Small intestine (tissue), 7 donors: ENCODE measurements at regions not wholly inside any gene's neighbourhood (a gene's known extent, or its start where the extent isn't known, plus 50 kb on each side); places are given as distances from the start of the nearest gene placed in this dataset.

Source experiments
- DNase-seq, 2 donors: peaks; one replicate each; pipeline versions ENCODE4 v3.0.0 to v3.0.0-alpha.2; 2013
- FAIRE-seq: peaks from 2 replicates; lab custom pipeline; 2012; peaks lifted over from hg19 to GRCh38; lab: Jason Lieb, UNC
- H3K27ac ChIP-seq, 3 donors: one replicate each; pipeline ENCODE4 v1.5.1; 2013; ENCODE audit warnings: low read length in 2 of 3, mild to moderate bottlenecking in 2 of 3, control low read depth in 1 of 3, inconsistent platforms in 1 of 3, low read depth in 1 of 3, moderate library complexity in 1 of 3
- H3K27me3 ChIP-seq, 3 donors: one replicate each; pipeline ENCODE4 v1.6.1; 2013; ENCODE audit warnings: low read length in 3 of 3, inconsistent platforms in 1 of 3; ENCODE audit not compliant: control insufficient read depth in 3 of 3, insufficient read depth in 3 of 3
- H3K36me3 ChIP-seq, 3 donors: one replicate each; pipeline ENCODE4 v1.6.1; 2013; ENCODE audit warnings: low read length in 3 of 3, inconsistent platforms in 1 of 3, low read depth in 1 of 3, mild to moderate bottlenecking in 1 of 3, moderate library complexity in 1 of 3; ENCODE audit not compliant: control insufficient read depth in 3 of 3, insufficient read depth in 2 of 3
- H3K4me1 ChIP-seq, 3 donors: one replicate each; pipeline ENCODE4 v1.6.1; 2013; ENCODE audit warnings: low read length in 2 of 3, inconsistent platforms in 1 of 3, low read depth in 1 of 3, mild to moderate bottlenecking in 1 of 3, moderate library complexity in 1 of 3; ENCODE audit not compliant: control insufficient read depth in 3 of 3, insufficient read depth in 2 of 3
- H3K4me3 ChIP-seq, 3 donors: one replicate each; pipeline ENCODE4 v1.5.1; 2013; ENCODE audit warnings: low read length in 3 of 3, control low read depth in 1 of 3, inconsistent platforms in 1 of 3, low read depth in 1 of 3, mild to moderate bottlenecking in 1 of 3, moderate library complexity in 1 of 3
- H3K9me3 ChIP-seq, 2 donors: one replicate each; pipeline ENCODE4 v1.6.1; 2013; ENCODE audit warnings: low read depth in 1 of 2, low read length in 1 of 2; ENCODE audit not compliant: control insufficient read depth in 2 of 2, insufficient read depth in 1 of 2
- whole genome bisulfite sequencing, 3 donors: extraction: QIAGEN DNeasy Blood & Tissue Kit; methylation state at CpG; one replicate each; pipeline ENCODE4 v1.1.7; 2013; 5-methylcytosine and 5-hydroxymethylcytosine counted together
- donor health status: healthy with polysubstance abuse.
- donor health status: control.
- donor health status: control.
- donor health status: Bipolar disorder and iron deficiency.
- donor health status: healthy.

DNA sequence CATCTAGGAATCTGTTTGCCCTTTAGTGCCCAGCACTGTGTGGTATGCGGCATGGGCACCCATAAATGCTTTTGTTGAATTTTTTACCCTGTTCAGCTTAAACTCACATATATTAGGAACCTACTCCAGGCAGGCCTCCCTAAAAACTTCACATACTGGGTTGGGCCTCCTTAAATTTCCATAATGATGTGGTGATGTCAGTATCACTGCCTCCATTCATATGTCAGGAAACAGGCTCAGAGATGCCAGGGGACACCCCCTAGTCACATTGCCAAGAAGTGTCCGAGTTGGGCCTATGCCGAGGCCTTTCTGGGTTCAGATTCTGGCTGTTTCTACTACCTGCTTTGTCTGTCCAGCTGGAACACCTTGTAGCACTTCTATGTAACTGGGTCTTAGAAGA is 55.7 kb upstream of the RUNX3 start:
- Histone ChIP-seq H3K27ac (no peak overlapping the region), H3K27me3 (peaks cover 0 to 17% (median 0%) of the 10 kb centered on the region in 3 donors), H3K4me1 (no peaks in the 10 kb centered on the region), H3K4me3 (no peak overlapping the region), H3K9me3 (no peaks in the 10 kb centered on the region), H3K36me3 (no peaks in the 10 kb centered on the region)
- DNase-seq, result no peak
- 86 to 90% (median 90%) methylated on average over 3 of the region's 3 CpGs for WGBS, 3 donors
- FAIRE-seq, result no peak

- Histone ChIP-seq H3K27me3 (peaks cover 0 to 11% (median 0%) of the 10 kb centered on the region in 3 donors), H3K4me3 (no peak overlapping the region), H3K27ac (no peak overlapping the region), H3K4me1 (no peaks in the 10 kb centered on the region), H3K9me3 (no peaks in the 10 kb centered on the region), H3K36me3 (no peaks in the 10 kb centered on the region)
- DNase-seq, result peak in 1 of 2 donors; percentile 49
- FAIRE-seq, result no peak
- WGBS, 3 donors, result 58 to 70% (median 68%) methylated on average over 5 of the region's 5 CpGs
Measured at GRCh38 chr1:24984800-24985522, 54.9 kb upstream of the RUNX3 start.

- Histone ChIP-seq H3K9me3 (no peaks in the 10 kb centered on the region), H3K4me3 (no peak overlapping the region), H3K4me1 (no peaks in the 10 kb centered on the region), H3K27me3 (peaks cover 0 to 11% (median 0%) of the 10 kb centered on the region in 3 donors), H3K27ac (no peak overlapping the region), H3K36me3 (no peaks in the 10 kb centered on the region)
- DNase-seq, result no peak
- WGBS, 3 donors, result 56 to 74% (median 57%) methylated on average over 2 of the region's 2 CpGs
- FAIRE-seq, result no peak
Measured at GRCh38 chr1:24984300-24984699, 54.2 kb upstream of the RUNX3 start.

GRCh38 chr1:24983006-24983680 is 53.1 kb upstream of the RUNX3 start:
- Histone ChIP-seq H3K4me3 (no peak overlapping the region), H3K27me3 (peaks cover 0 to under 1% (median 0%) of the 10 kb centered on the region in 3 donors), H3K4me1 (no peaks in the 10 kb centered on the region), H3K36me3 (no peaks in the 10 kb centered on the region), H3K9me3 (no peaks in the 10 kb centered on the region), H3K27ac (no peak overlapping the region)
- DNase-seq, result no peak
- no peak for FAIRE-seq
- WGBS, 3 donors, result 78 to 82% (median 78%) methylated on average over 12 of the region's 12 CpGs

DNA sequence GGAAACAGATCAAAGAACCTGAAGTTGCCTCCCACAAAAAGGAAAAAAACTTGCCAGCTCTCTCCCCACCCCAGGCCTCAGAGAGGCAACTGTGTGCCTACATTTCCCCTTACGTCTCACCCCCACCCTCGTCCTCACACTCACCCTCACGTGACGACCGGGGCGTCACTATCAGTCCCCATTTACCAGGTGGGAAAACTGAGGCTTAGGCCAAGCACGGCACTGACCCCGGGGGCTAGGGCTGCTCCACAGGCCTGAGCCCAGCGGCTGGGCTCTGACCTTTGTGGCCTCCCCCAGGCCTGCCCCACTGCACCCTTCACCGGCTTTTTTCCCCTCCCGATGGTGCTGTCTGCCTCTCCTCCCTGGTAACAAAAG is 51.5 kb upstream of the RUNX3 start:
- FAIRE-seq (no peak), DNase-seq (no peak)
- H3K4me1 ChIP-seq, result no peaks in the 10 kb centered on the region
- no peak overlapping the region for H3K4me3 ChIP-seq
- no peak overlapping the region for H3K27ac ChIP-seq
- H3K9me3 ChIP-seq, result peaks cover 0 to 3% of the 10 kb centered on the region in 2 donors
- WGBS, 3 donors, result 71 to 73% (median 73%) methylated on average over 11 of the region's 11 CpGs
- H3K27me3 ChIP-seq, result peaks cover 0 to 3% (median 0%) of the 10 kb centered on the region in 3 donors
- no peaks in the 10 kb centered on the region for H3K36me3 ChIP-seq

DNA sequence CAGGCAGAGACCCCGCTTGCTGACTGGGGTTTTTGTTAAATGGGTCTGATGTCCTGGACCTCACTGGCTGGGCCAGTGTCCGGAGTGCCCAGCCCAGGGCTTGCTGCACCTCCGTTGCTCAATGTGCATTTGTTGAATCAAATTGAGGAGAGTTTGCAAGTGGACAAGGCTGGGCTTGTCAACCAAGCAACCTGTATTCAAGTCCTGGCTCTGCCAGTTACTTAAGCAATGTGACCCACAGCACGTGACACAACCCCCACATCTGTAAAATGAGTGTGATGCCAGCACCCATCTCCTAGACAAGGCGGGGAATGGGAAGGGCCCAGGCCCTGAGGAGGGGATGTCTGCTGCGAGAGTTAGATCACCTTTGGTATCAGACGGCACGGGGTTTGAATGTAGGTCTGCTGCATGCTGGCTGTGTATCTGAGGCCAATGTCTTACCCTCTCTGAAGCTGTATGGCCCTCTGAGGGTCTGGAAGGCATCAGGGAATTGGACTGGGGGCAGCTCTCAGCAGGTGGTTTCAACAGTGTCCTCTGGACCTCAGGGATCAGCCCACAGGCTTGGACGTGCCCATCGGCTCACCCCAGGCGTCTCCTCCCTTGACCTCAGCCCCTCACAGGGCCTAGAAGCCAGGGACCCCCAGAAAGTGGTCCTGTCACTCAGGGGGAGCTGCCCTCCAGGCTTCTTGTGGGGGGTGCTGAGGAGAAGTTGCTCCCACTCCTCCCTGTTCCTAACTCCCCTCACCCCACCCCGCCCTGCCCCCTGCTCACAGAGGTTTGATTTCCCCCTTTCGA is 51.0 kb upstream of the RUNX3 start:
- H3K9me3 ChIP-seq, result peaks cover 0 to 8% of the 10 kb centered on the region in 2 donors
- no peak overlapping the region for H3K27ac ChIP-seq
- H3K4me3 ChIP-seq, result no peak overlapping the region
- H3K36me3 ChIP-seq, result no peaks in the 10 kb centered on the region
- FAIRE-seq (no peak), DNase-seq (no peak)
- peaks cover 0 to 4% (median 0%) of the 10 kb centered on the region in 3 donors for H3K27me3 ChIP-seq
- no peaks in the 10 kb centered on the region for H3K4me1 ChIP-seq
- 83 to 87% (median 86%) methylated on average over 13 of the region's 13 CpGs for WGBS, 3 donors
